ENCODE measurements at regions not wholly inside any gene's neighbourhood (a gene's known extent, or its start where the extent isn't known, plus 50 kb on each side); places are given as distances from the start of the nearest gene placed in this dataset.
"Not testable (repeated sequence)": the region's sequence is repeated elsewhere in the genome, so short reads cannot be mapped to it uniquely, and the experiment has no call there.

DNA sequence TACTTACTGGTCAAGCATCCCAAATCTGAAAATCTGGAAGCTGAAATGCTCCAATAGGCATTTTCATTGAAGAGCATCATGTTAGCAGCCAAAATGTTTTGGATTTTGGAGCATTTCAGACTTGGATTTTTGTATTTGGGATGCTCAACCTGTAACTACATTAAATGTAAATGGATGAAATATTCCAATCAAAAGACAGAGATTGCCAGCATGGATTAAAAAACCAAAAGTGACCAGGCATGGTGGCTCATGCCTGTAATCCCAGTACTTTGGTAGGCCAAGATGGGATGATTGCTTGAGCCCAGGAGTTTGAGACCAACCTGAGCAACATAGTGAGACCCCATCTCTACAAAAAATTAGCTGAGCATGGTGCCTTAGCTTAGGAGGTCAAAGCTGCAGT lies 110.3 kb downstream of the URB2 start:
- CTCF ChIA-PET: no interaction called here
- DNase-seq (ENCODE audit: low read depth): no peak
- Histone ChIP-seq H3K36me3 (ENCODE audit: control insufficient read depth, insufficient read depth, low read length) (no peaks in the 10 kb centered on the region), H3K4me3 (ENCODE audit: low read depth, low read length) (no peak overlapping the region), H3K27me3 (ENCODE audit: control insufficient read depth, insufficient read depth, low read length) (no peaks in the 10 kb centered on the region)
- POLR2A ChIA-PET: no interaction called here
- TF ChIP-seq CTCF (IDR thresholded peaks at IDR 0.05; ENCODE audit: insufficient read depth, low read depth, low read length): no peak

- POLR2A ChIA-PET; DNase-seq (ENCODE audit: low read depth); H3K4me3 ChIP-seq (ENCODE audit: low read depth, low read length); H3K27me3 ChIP-seq (ENCODE audit: control insufficient read depth, insufficient read depth, low read length); H3K36me3 ChIP-seq (ENCODE audit: control insufficient read depth, insufficient read depth, low read length): not testable (repeated sequence)
- CTCF ChIA-PET: interaction anchor here (0.6 kb wide), 1 partner anchor 11 kb away, joined by 3 read pairs; no protein-coding TSS in a partner anchor
Measured at GRCh38 chr1:229742614-229743013, 116.6 kb downstream of the URB2 start.

DNA sequence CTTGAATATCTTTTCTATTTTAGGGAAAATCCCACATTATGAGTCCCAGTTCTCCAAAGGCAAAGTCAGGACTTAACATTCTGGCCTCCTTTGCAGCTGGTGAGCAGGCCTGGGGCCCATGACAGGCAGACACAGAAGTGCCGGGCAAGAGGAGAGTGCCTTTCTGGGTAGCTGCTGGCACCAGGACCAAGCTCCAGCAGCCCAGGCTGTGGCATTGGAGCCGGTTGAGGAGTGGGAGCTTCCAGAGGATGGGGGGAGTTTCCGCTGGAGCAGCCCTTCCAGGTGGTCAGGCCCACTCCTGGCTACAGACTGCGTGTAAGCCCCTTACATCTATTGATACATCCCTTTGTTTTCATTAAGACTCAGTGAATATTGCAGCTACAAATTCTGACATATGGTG lies 123.9 kb downstream of the URB2 start:
- ChIA-PET CTCF (interaction anchor here (0.7 kb wide), 1 partner anchor 149 kb away, joined by 3 read pairs; no protein-coding TSS in a partner anchor), POLR2A (no interaction called here)
- Histone ChIP-seq H3K4me3 (ENCODE audit: low read depth, low read length) (no peak overlapping the region), H3K36me3 (ENCODE audit: control insufficient read depth, insufficient read depth, low read length) (no peaks in the 10 kb centered on the region), H3K27me3 (ENCODE audit: control insufficient read depth, insufficient read depth, low read length) (no peaks in the 10 kb centered on the region)
- DNase-seq (ENCODE audit: low read depth): no peak
- TF ChIP-seq CTCF (IDR thresholded peaks at IDR 0.05; ENCODE audit: insufficient read depth, low read depth, low read length): no peak

DNA sequence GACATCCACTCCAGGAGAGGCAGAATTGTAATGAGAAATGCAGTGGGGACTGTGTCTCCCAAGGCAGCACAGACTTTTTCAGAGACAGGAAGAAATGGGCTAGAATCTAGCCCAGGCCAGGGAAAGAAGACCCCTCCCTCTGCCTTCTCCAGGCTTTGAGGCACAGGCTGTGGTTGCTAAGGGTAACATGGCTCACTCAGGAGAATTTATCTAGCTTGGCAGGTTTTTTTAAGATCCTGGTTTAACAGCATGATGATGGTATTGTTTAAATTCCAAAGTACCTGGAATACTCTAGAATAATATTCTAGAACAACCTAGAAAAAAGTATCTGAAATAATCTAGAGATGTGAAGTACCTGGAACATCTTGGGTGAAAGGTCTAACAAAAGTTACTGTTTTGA lies 125.6 kb downstream of the URB2 start:
- POLR2A ChIA-PET: no interaction called here
- CTCF ChIA-PET: interaction anchor here (1.7 kb wide), 1 partner anchor 15 kb away, joined by 4 read pairs; no protein-coding TSS in a partner anchor
- Histone ChIP-seq H3K4me3 (ENCODE audit: low read depth, low read length) (no peak overlapping the region), H3K36me3 (ENCODE audit: control insufficient read depth, insufficient read depth, low read length) (no peaks in the 10 kb centered on the region), H3K27me3 (ENCODE audit: control insufficient read depth, insufficient read depth, low read length) (no peaks in the 10 kb centered on the region)
- no peak for TF ChIP-seq CTCF (IDR thresholded peaks at IDR 0.05; ENCODE audit: insufficient read depth, low read depth, low read length)
- DNase-seq (ENCODE audit: low read depth): no peak

GRCh38 chr1:229752679-229753078 lies 126.6 kb downstream of the URB2 start:
- ChIA-PET CTCF (no interaction called here), POLR2A (no interaction called here)
- DNase-seq (ENCODE audit: low read depth): no peak
- Histone ChIP-seq H3K27me3 (ENCODE audit: control insufficient read depth, insufficient read depth, low read length) (no peaks in the 10 kb centered on the region), H3K4me3 (ENCODE audit: low read depth, low read length) (no peak overlapping the region), H3K36me3 (ENCODE audit: control insufficient read depth, insufficient read depth, low read length) (no peaks in the 10 kb centered on the region)
- no peak for TF ChIP-seq CTCF (IDR thresholded peaks at IDR 0.05; ENCODE audit: insufficient read depth, low read depth, low read length)

- Histone ChIP-seq H3K4me3 (ENCODE audit: low read depth, low read length) (no peak overlapping the region), H3K36me3 (ENCODE audit: control insufficient read depth, insufficient read depth, low read length) (no peaks in the 10 kb centered on the region), H3K27me3 (ENCODE audit: control insufficient read depth, insufficient read depth, low read length) (no peaks in the 10 kb centered on the region)
- POLR2A ChIA-PET: no interaction called here
- no peak for TF ChIP-seq CTCF (IDR thresholded peaks at IDR 0.05; ENCODE audit: insufficient read depth, low read depth, low read length)
- CTCF ChIA-PET: no interaction called here
- no peak for DNase-seq (ENCODE audit: low read depth)
Measured at GRCh38 chr1:229753764-229754551, 127.9 kb downstream of the URB2 start.
